ENCODE measurements at regions not wholly inside any gene's neighbourhood (a gene's known extent, or its start where the extent isn't known, plus 50 kb on each side); places are given as distances from the start of the nearest gene placed in this dataset.

DNA sequence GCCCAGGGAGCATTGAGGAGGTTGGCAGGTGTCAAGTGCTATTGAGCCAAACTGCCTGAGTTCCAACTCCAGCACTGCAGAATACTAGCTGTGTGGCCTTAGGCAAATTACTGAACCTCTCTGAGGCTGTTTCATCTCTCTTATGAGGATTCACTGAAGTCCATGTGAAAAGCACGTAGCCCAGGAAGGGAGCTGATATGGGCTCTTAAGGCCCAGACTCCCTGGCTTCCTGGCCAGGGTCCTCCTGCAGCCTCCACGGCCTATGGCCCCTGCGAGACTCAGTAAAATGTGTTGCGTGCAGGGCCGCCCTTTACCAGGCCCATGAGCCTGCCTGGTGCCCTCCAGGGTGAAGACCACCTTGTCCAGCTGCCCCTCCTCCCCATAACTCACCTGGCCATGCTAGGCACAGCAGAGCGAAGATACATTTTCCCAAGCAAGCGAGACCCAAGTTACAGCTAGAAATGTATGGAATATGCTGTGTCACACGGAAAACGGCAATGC lies 133.7 kb upstream of the TNRC6C start:
- TF ChIP-seq FOXM1 (IDR thresholded peaks at IDR 0.05; ENCODE audit: borderline replicate concordance, low read depth) (no peak), TAF1 (IDR thresholded peaks at IDR 0.05; ENCODE audit: low read depth) (no peak), YY1 (IDR thresholded peaks at IDR 0.05; ENCODE audit: low read depth) (no peak), EGR1 (IDR thresholded peaks at IDR 0.05) (no peak), RAD21 (IDR thresholded peaks at IDR 0.05; ENCODE audit: low read depth) (no peak), CEBPB (IDR thresholded peaks at IDR 0.05) (no peak), EP300 (IDR thresholded peaks at IDR 0.05; ENCODE audit: borderline replicate concordance) (no peak), NFIC (IDR thresholded peaks at IDR 0.05) (no peak), TCF12 (IDR thresholded peaks at IDR 0.05; ENCODE audit: low read depth) (no peak), CREB1 (IDR thresholded peaks at IDR 0.05; ENCODE audit: low read depth) (no peak)
- TF ChIP-seq, protein P1, sequence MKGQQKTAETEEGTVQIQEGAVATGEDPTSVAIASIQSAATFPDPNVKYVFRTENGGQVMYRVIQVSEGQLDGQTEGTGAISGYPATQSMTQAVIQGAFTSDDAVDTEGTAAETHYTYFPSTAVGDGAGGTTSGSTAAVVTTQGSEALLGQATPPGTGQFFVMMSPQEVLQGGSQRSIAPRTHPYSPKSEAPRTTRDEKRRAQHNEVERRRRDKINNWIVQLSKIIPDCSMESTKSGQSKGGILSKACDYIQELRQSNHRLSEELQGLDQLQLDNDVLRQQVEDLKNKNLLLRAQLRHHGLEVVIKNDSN (IDR thresholded peaks at IDR 0.05): no peak
- TF ChIP-seq, protein P2, sequence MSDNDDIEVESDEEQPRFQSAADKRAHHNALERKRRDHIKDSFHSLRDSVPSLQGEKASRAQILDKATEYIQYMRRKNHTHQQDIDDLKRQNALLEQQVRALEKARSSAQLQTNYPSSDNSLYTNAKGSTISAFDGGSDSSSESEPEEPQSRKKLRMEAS (IDR thresholded peaks at IDR 0.05): no peak
- TF ChIP-seq, protein P3, sequence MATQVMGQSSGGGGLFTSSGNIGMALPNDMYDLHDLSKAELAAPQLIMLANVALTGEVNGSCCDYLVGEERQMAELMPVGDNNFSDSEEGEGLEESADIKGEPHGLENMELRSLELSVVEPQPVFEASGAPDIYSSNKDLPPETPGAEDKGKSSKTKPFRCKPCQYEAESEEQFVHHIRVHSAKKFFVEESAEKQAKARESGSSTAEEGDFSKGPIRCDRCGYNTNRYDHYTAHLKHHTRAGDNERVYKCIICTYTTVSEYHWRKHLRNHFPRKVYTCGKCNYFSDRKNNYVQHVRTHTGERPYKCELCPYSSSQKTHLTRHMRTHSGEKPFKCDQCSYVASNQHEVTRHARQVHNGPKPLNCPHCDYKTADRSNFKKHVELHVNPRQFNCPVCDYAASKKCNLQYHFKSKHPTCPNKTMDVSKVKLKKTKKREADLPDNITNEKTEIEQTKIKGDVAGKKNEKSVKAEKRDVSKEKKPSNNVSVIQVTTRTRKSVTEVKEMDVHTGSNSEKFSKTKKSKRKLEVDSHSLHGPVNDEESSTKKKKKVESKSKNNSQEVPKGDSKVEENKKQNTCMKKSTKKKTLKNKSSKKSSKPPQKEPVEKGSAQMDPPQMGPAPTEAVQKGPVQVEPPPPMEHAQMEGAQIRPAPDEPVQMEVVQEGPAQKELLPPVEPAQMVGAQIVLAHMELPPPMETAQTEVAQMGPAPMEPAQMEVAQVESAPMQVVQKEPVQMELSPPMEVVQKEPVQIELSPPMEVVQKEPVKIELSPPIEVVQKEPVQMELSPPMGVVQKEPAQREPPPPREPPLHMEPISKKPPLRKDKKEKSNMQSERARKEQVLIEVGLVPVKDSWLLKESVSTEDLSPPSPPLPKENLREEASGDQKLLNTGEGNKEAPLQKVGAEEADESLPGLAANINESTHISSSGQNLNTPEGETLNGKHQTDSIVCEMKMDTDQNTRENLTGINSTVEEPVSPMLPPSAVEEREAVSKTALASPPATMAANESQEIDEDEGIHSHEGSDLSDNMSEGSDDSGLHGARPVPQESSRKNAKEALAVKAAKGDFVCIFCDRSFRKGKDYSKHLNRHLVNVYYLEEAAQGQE (IDR thresholded peaks at IDR 0.05; ENCODE audit: low read depth): no peak

Measured in Ishikawa (cell line).